ENCODE measurements at regions not wholly inside any gene's neighbourhood (a gene's known extent, or its start where the extent isn't known, plus 50 kb on each side); places are given as distances from the start of the nearest gene placed in this dataset.

- no peak overlapping the region for H4K91ac ChIP-seq (ENCODE audit: insufficient read depth, low read depth, low read length)
- no peak overlapping the region for H2BK5ac ChIP-seq (ENCODE audit: low read depth, low read length, poor library complexity, severe bottlenecking)
- no peaks in the 10 kb centered on the region for H3K9me1 ChIP-seq (ENCODE audit: insufficient read depth, low read length)
- H3K23ac ChIP-seq (ENCODE audit: low read depth, low read length), result no peak overlapping the region
- no TSS peak for BruUV-seq (replicated peaks)
- H2AFZ ChIP-seq (replicated peaks; ENCODE audit: low read length, poor library complexity), result no peak overlapping the region
- ChIA-PET POLR2A (ENCODE audit: unreplicated experiment) (no interaction called here), CTCF (no interaction called here)
- no peaks in the 10 kb centered on the region for H3K9me3 ChIP-seq (ENCODE audit: control insufficient read depth, insufficient read depth, low read length)
- H3K9ac ChIP-seq (ENCODE audit: low read depth, low read length), result no peak overlapping the region
- H3K27me3 ChIP-seq (ENCODE audit: control insufficient read depth, insufficient read depth, low read length), result no peaks in the 10 kb centered on the region
- TF ChIP-seq USF2 (IDR thresholded peaks at IDR 0.05; ENCODE audit: low read depth, low read length), result no peak
- no peak overlapping the region for H3K4ac ChIP-seq (ENCODE audit: low read depth, low read length)
- dilution Hi-C loops (cut with HindIII; ENCODE audit: low sequenced_read_pairs, unreplicated experiment) (no loop called here), intact Hi-C loops (cut with micrococcal nuclease) (no loop called here), in situ Hi-C loops (cut with MboI; ENCODE audit: low sequenced_read_pairs) (no loop called here)
- H4K8ac ChIP-seq (ENCODE audit: low read depth in 2 of 2, low read length in 2 of 2), result no peak overlapping the region
- H3K36me3 ChIP-seq (ENCODE audit: control insufficient read depth, insufficient read depth, low read length), result no peaks in the 10 kb centered on the region
- H3K79me1 ChIP-seq (ENCODE audit: low read depth in 1 of 2, low read length in 2 of 2), result no peaks in the 10 kb centered on the region
- no peak overlapping the region for H2AK5ac ChIP-seq (ENCODE audit: low read depth, low read length)
- DNase-seq (no peak), ATAC-seq (ENCODE audit: low read depth) (no peak)
- H4K20me1 ChIP-seq (ENCODE audit: insufficient read depth, low read length), result no peaks in the 10 kb centered on the region
- H2AK9ac ChIP-seq (replicated peaks; ENCODE audit: low read depth, low read length, poor library complexity), result no peak overlapping the region
- H3K4me2 ChIP-seq (ENCODE audit: low read depth, low read length), result no peak overlapping the region
- H2BK15ac ChIP-seq (ENCODE audit: low read depth, low read length), result no peak overlapping the region
- H3K4me1 ChIP-seq (ENCODE audit: control insufficient read depth, insufficient read depth, low read length), result no peaks in the 10 kb centered on the region
- no peak overlapping the region for H4K5ac ChIP-seq (ENCODE audit: low read depth, low read length)
- H3K56ac ChIP-seq (ENCODE audit: extremely low read depth, insufficient read depth, low read length), result no peak overlapping the region
- no peak overlapping the region for H3K18ac ChIP-seq (ENCODE audit: low read depth, low read length)
- no peak overlapping the region for H2BK120ac ChIP-seq (ENCODE audit: low read depth, low read length)
- H3K4me3 ChIP-seq (ENCODE audit: insufficient read depth, low read depth, low read length), result no peak overlapping the region
- H3K27ac ChIP-seq (ENCODE audit: insufficient read depth, low read length), result no peak overlapping the region
- H3K14ac ChIP-seq (replicated peaks; ENCODE audit: low read depth, low read length), result no peak overlapping the region
- H2BK20ac ChIP-seq (ENCODE audit: low read depth, low read length), result no peak overlapping the region
Measured at GRCh38 chr5:60437308-60437707, 262.7 kb downstream of the DEPDC1B start.
